Fibroblast of the aortic adventitia (primary cell): ENCODE measurements at regions not wholly inside any gene's neighbourhood (a gene's known extent, or its start where the extent isn't known, plus 50 kb on each side); places are given as distances from the start of the nearest gene placed in this dataset.

Experiments
- DNase-seq: peaks from one replicate; pipeline ENCODE4 v3.0.0-alpha.2; 2010; ENCODE audit warnings: low read depth
- H3K4me3 ChIP-seq: 2 replicates; pipeline ENCODE4 v1.5.1; 2011; ENCODE audit warnings: low read depth, mild to moderate bottlenecking, control low read depth, low read length, moderate library complexity
- CTCF ChIP-seq: IDR thresholded peaks from 2 replicates; pipeline ENCODE4 v1.5.1; 2011; ENCODE audit warnings: mild to moderate bottlenecking, low read length, control low read depth, inconsistent platforms; ENCODE audit not compliant: insufficient read depth

- H3K4me3 ChIP-seq, result no peak overlapping the region
- DNase-seq, result no peak
- no peak for TF ChIP-seq CTCF
Observed at GRCh38 chr15:94555841-94556519, 324.6 kb downstream of the MCTP2 start.

GRCh38 chr15:94561036-94561689, 329.8 kb downstream of the MCTP2 start:
- no peak for TF ChIP-seq CTCF
- DNase-seq, result no peak

GRCh38 chr15:94563456-94563855, 332.1 kb downstream of the MCTP2 start:
- DNase-seq, result no peak
- TF ChIP-seq CTCF, result no peak
- no peak overlapping the region for H3K4me3 ChIP-seq

More at GRCh38 chr15:94561036-94561689, 329.8 kb downstream of the MCTP2 start:
- H3K4me3 ChIP-seq, result no peak overlapping the region

- DNase-seq, result no peak
- no peak for TF ChIP-seq CTCF
- no peak overlapping the region for H3K4me3 ChIP-seq
Observed at GRCh38 chr15:94576889-94577533, 345.6 kb downstream of the MCTP2 start.

GRCh38 chr15:94579286-94579685, 347.9 kb downstream of the MCTP2 start:
- TF ChIP-seq CTCF, result no peak
- no peak overlapping the region for H3K4me3 ChIP-seq
- no peak for DNase-seq

GRCh38 chr15:94580211-94580885, 349.0 kb downstream of the MCTP2 start:
- no peak for TF ChIP-seq CTCF
- DNase-seq, result no peak
- H3K4me3 ChIP-seq, result no peak overlapping the region
